ENCODE measurements at regions not wholly inside any gene's neighbourhood (a gene's known extent, or its start where the extent isn't known, plus 50 kb on each side); places are given as distances from the start of the nearest gene placed in this dataset.

DNA sequence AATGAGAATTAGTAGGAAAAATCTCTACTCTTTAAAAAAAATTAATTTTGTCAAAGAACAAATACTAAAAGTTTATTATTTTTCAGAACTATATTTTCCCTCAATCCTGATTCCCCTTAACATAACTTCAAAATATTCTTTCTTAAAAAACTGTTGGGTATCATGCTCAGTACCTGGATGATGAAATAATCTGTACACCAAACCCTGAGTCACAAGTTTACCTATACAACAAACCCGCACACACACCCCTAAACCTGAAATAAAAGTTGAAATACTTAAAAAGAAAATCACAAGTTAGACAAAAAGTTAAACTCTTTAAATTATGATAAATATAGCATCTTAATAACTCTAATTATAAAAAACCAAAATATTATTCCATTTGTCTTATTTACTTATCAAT lies 812.3 kb downstream of the MAT2B start:
- TF ChIP-seq, protein P1, sequence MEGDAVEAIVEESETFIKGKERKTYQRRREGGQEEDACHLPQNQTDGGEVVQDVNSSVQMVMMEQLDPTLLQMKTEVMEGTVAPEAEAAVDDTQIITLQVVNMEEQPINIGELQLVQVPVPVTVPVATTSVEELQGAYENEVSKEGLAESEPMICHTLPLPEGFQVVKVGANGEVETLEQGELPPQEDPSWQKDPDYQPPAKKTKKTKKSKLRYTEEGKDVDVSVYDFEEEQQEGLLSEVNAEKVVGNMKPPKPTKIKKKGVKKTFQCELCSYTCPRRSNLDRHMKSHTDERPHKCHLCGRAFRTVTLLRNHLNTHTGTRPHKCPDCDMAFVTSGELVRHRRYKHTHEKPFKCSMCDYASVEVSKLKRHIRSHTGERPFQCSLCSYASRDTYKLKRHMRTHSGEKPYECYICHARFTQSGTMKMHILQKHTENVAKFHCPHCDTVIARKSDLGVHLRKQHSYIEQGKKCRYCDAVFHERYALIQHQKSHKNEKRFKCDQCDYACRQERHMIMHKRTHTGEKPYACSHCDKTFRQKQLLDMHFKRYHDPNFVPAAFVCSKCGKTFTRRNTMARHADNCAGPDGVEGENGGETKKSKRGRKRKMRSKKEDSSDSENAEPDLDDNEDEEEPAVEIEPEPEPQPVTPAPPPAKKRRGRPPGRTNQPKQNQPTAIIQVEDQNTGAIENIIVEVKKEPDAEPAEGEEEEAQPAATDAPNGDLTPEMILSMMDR (IDR thresholded peaks at IDR 0.05) = no peak
- TF ChIP-seq POLR2A (IDR thresholded peaks at IDR 0.05) = no peak
